ENCODE measurements at regions not wholly inside any gene's neighbourhood (a gene's known extent, or its start where the extent isn't known, plus 50 kb on each side); places are given as distances from the start of the nearest gene placed in this dataset.

DNA sequence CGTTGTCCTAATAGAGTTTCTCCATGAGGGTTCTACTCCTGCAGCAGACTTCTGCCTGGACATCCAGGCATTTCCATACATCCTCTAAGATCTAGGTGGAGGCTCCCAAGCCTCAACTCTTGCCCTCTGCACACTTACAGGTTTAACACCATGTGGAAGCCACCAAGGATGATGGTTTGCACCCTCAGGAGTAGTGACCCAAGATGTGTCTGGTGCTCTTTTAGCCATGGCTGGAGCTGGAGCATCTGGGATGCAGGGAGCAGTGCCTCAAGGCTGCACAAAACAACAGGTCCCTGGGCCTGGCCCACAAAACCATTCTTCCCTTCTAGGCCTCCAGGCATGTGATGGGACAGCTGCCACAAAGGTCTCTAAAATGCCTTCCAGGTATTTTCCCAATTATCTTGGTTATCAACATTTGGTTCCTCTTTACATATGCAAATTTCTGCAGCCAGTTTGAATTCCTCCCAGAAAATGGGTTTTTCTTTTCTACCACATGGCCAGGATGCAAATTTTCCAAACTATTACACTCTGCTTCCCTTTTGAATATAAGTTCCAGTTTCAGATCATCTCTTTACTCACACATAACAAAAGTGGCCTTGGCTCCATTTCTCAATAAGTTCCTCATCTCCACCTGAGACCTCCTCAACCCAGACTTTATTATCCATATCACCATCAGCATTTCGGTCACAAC is 69.5 kb upstream of the GNAZ start:
- no peak for DNase-seq

DNA sequence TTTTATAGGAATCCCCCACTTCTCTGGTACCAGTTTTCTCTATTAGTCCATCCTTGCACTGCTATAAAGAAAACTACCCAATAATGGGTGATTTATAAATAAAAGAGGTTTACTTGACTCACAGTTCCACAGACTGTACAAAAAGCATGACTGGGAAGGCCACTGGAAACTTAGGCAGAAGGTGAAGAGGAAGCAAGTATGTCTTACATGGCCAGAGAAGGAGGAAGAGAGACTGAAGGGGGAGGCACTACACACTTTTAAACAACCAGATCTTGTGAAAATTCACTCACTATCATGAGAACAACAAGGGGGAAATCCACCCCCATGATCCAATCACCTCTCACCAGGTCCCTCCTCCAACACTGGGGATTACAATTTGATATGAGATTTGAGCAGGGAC is 68.9 kb upstream of the GNAZ start:
- no peak for DNase-seq

DNA sequence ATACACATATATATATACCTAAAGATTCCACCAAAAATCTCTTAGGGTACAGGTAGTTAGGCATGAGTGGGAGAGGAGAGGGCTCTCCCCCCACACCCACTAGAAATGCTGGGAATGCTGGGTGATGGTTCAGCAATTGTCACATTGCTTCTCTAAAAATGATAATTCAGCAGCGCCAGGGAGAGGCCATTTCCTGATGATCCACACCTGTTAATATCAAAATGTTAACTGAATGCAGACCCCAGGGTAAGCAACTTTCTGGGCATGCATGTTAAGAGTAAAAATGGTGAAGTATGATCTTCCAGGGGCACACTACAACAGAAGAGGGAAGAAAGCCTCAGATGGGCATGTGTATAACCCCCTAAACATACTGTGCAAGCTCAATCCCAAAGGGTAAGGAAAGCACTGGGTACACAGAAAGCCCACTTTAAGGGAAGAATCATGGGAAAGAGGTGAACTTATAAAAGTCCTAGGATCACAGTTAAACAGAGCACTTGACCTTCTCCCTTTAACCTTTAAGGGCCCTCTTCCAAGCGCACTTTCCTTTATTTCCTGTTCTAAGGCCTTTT is 67.6 kb upstream of the GNAZ start:
- no peak for DNase-seq

DNA sequence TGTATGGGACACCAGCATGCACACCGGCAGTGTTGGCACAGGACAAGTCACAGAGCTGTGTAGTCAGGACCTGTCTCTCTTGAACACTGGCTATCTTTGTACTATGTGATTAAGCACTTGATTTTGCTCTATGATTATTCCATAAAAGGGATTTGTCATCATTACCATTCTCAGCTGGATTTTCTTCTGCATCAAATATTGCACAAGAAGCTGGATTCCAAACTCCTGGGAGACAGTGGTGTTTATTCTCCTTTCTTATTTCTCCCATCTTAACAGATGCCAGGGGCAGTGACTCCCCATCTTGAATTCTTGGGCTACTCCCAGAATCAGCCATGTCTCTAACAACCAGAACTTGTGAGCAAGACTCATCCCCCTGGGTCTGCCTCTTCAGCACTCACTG is 62.5 kb upstream of the GNAZ start:
- DNase-seq = no peak

DNA sequence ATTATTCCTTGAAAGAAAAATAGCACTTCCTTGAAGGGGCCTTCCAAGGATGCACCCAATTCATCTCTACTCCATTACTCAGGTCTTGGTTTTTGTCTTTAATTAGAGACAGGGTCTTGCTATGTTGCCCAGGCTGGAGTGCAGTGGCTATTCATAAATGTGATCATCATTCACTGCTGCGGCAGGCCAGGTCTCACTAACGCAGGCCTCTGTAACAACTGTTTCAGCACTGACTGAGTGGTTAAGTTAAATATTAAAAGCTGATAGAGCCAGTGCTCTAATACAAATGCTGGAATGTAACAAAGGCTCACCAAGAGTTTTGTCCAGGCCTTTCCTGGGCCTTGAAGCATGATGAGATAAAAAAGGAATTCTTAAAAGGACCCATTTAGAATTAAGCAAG is 61.4 kb upstream of the GNAZ start:
- DNase-seq = no peak

Measured in NCI-H1105 (cell line).